HG03196 (cell line): ENCODE measurements at regions not wholly inside any gene's neighbourhood (a gene's known extent, or its start where the extent isn't known, plus 50 kb on each side); places are given as distances from the start of the nearest gene placed in this dataset.

ENCODE experiments used
- ATAC-seq: cut with Tn5 transposase; IDR thresholded peaks from one replicate; pipeline ENCODE4 v1.9.1; 2021; ENCODE audit not compliant: unreplicated experiment

DNA sequence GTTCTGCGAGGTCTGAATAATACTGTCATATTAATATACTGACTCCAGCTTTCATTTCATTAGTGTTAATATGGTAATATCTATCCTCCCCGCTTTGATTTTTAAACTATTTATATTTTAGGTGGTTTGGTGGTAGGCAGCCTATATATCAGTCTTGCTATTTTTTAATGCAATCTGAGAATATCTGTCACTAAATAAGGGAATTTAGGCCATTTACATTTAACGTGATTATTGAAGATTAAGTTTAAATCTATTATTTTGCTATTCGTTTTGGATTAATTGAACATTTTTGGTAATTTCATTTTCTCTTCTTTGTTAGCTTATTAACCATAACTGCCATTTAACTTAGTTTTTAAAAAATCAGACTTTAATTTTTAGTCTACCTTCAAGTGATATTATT lies 247.7 kb upstream of the PMFBP1 start:
- ATAC-seq = no peak

GRCh38 chr16:72415379-72415778 lies 243.4 kb upstream of the PMFBP1 start:
- no peak for ATAC-seq

DNA sequence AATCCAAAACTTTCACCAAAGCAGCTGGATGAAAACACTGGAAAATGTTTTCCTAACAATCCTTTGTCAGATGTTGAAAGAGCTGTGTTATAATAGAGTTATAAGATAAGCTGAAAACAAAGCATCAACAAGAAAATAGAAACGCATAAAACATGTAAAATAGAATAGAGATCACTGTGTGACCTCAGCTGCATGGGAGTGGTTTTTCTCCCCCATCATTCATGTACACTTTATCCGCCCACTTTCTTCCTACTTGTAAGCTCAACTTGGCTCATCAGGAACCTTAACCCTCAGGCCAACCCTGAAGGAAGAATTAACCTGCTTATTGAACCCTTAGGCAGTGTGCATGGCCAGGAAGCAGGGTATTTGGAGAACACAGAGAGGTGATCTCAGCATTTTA lies 238.5 kb upstream of the PMFBP1 start:
- ATAC-seq = no peak

- ATAC-seq = no peak
These were observed 237.5 kb upstream of the PMFBP1 start for GRCh38 chr16:72409423-72409822.

- ATAC-seq = no peak
These were observed 234.4 kb upstream of the PMFBP1 start for GRCh38 chr16:72406390-72406789.

- ATAC-seq = no peak
These were observed 232.3 kb upstream of the PMFBP1 start for GRCh38 chr16:72404299-72404698.

DNA sequence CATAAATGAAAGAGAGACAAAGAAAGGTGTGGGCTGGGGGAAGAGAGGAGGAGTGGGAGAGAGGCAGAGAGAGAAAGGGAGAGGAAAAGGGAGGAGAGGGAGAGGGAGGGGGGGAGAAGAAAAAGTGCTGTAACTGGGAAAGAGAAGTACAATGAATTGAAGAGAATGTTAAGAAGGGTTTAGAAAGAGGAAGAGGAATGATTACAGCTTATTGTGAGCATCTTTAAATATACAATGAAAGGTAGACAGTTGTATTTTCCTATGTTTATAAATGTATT lies 229.1 kb upstream of the PMFBP1 start:
- ATAC-seq = no peak

DNA sequence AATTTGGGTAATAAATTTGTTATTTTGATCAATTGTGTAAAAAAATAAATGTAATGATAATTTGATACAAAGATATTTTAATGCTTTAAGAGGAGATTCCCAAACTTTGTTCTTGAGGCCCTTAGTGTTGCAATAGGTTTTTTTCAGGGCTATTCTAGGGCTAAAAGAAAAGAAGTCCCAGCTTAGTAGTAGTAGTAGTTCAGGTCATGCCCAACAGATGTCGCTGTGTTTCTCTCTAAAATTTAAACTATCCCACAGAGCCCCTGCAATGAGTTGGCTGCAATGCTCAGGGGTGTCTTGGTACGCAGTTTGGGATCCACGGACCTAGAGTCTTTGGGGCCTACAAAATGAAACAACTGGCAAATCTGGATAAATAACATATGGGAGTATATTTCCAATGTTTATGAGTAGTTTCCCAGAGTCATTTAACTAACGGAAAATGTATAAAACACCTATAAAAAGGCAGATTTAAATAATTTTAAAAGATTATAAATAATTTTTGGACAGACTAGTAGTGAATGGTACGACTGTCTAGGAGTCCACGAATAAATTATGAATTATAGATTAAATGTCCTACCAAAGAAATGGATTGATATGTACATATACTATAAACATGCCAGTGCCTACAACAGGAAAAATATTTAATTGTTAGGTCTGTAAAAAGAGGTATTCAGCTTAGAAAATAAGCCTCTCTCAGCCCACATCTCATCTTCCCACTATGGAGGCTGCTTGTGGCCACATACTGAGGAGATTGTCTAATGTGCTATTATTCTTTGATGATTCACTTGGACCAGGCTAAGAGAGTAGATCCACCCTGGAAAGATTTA lies 228.5 kb upstream of the PMFBP1 start:
- ATAC-seq = peak; percentile 51

- no peak for ATAC-seq
These were observed 227.9 kb upstream of the PMFBP1 start for GRCh38 chr16:72399811-72400210.

DNA sequence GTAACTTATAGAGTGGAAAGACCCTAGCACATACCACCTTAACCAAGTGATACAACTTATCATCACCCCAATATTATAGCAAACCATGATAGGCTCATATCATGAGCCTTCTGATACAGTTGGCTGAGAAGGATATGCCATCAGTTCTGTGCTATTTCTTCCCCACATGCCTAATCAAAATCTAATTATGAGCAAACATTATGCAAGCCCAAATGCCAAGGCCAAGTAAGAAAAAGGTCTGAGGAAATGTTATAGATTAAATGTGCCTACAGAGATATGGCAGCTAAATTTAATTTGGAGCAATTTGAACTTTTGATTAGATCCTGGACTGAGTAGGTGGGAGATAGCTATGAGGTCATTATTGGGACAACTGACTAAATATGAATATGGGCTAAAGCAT lies 225.9 kb upstream of the PMFBP1 start:
- ATAC-seq = no peak

GRCh38 chr16:72394526-72394925 lies 222.6 kb upstream of the PMFBP1 start:
- ATAC-seq = no peak

DNA sequence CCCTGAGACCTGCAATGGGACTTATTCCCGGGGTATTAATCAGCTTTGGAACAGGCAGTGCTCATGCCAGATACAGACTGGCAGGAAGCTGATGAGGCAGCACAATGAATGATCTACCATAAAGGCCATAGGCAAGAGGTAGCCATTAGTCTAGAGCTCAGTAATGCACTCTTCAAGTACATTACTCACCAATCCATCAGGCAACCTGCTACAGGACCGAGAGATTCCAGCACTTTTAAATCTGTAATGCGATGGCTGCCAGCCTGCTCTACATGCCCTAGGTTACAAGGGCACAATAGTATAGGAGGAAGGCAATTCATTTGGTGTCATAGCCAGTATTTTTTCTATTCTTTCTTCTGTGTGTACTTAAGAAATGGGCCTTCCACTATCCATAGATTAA lies 217.8 kb upstream of the PMFBP1 start:
- no peak for ATAC-seq

GRCh38 chr16:72388007-72388406 lies 216.1 kb upstream of the PMFBP1 start:
- ATAC-seq = no peak

GRCh38 chr16:72384651-72385050 lies 212.7 kb upstream of the PMFBP1 start:
- no peak for ATAC-seq

DNA sequence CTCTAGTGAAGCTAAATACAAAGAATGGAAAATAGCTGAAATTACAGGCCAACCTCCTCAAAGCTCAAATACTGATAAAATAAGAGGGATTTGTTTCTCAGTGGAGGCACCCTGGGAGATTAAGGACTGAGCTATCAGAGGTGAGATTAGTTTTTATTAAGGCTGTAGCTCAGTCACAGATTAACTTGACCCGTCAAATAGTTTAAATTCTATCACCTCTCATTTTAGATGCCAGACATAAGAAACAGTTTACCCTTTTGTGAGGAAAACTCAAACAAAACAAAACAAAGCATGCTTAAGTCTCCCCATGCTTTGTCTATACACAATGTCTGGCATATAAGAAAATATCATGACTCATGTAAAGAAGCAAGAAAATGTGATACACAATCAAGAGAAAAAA lies 208.3 kb upstream of the PMFBP1 start:
- ATAC-seq = no peak

DNA sequence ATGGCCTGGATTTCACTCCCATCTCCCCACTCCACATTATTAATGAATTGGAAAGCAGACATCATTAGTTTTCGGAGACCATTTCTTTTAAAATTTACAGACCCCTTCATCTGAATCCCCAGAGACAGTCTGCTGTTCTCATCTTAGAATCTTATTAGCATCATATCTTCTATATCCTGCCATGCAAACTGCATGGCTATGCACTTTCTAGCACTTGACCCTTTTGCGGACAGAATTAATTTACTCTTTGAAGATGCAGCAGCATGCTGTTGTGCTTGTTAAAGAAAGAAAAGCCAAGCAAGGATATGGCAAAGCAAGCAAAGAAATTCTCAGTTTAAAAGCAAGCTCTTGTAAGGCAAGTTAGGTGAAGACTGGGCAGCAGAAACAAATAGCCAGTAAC lies 201.2 kb upstream of the PMFBP1 start:
- no peak for ATAC-seq

- ATAC-seq = no peak
These were observed 200.4 kb upstream of the PMFBP1 start for GRCh38 chr16:72372087-72373045.

DNA sequence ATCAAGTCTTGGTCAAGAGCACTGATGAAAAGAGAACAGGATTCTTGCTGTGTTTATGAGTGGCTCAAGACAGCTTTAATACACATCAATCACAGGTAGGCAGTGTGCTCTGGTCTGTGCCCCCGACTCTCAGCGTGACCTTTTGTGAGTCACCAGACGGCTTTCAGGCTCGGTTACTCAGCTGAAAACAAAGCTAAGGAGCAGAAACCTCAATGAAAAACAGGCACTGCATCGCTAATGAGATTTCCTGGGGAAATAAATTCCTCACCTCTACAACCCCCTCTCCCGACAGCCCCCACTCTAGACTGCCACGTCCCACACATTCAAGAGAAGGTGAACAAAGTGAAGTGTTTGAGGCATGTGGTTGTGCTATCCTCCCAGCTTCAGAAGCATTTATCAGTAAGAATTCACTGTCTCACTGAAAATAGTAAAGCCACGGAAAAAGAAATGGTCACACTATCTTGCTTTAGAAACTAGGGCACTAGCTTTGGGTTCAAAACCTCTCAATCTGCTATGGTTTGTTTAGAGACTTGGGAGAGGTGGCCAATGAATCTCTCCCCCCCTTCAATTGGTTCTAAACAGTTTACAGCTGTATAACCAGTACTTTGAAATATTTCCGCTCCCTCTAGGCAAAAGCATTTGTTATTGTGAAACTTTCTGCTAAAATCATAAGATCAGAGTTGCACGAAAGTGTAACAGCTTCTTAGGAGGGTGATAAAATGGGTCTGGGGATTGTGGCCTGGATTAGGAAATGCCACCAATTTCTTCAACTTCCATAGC lies 199.5 kb upstream of the PMFBP1 start:
- ATAC-seq = no peak

DNA sequence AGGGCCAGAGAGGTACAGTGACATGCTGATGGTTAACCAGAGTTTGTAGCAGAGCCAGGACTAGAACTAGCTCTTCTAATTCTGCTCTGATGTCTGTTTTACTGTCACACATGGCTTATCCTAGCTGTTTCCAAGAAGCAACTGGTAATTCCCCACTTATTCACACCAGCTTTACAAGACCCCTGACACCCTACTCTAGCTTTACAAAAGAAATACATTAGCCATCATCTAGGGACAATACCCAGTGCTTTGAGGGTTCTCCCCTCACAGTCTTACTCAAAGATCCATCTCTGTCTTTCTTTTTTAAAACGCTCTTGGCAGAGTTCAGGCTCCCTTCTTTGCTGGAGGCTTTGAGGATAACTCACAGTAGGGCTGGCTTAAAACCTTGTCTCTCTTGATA lies 197.3 kb upstream of the PMFBP1 start:
- ATAC-seq = no peak

DNA sequence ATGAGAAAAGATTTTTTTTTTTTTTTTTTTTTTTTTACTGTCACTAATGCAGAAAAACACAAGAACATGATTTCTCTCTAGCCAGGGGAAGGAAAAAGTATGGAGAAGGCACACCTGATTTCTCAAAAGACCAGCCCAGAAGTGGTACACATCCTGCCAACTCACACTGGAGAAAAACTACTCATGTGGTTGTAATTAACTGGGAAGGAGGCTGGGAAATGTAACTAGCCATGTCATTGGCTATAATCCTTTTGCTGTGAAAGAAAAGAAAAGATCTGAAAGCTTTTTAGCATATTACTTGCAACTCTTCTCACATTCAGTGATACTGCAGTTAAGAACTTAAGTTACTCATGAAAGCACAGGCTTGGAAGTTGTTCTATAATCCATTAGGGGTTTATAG lies 195.9 kb upstream of the PMFBP1 start:
- ATAC-seq = no peak

- ATAC-seq = no peak
These were observed 191.0 kb upstream of the PMFBP1 start for GRCh38 chr16:72362973-72363372.

- ATAC-seq = no peak
These were observed 190.5 kb upstream of the PMFBP1 start for GRCh38 chr16:72362476-72362875.
